ENCODE measurements at regions not wholly inside any gene's neighbourhood (a gene's known extent, or its start where the extent isn't known, plus 50 kb on each side); places are given as distances from the start of the nearest gene placed in this dataset.

DNA sequence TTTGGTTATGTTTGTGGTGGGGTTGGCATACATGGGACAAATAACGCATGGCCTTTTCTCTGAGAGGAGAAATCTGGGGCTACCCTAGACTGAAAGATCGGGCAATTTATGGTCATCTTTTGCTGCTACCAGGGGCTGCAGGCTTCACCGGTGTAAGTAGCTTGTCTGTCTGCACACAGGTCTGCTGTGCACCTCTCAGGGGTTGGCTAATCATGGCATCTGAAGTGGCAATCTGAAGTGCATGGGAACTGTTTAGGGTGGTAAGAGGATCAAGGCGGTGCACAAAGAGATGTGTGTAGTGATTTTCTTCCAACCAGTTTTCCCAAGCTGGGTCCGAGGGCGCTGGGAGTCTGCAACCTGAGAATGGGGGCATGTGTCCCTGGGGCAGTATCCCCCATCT is 141.3 kb downstream of the EMP1 start:
- DNase-seq (ENCODE audit: low read depth, low spot score) (no peak), FAIRE-seq (no peak), ATAC-seq (no peak)
- in situ Hi-C loops (cut with MboI): no loop called here
- Histone ChIP-seq H3K4me2 (ENCODE audit: control insufficient read depth, insufficient read depth) (no peak overlapping the region), H3K4me3 (no peak overlapping the region), H3K4me1 (ENCODE audit: control insufficient read depth, insufficient read depth, low read length) (no peaks in the 10 kb centered on the region), H2AFZ (ENCODE audit: control insufficient read depth, low read depth, low read length) (no peak overlapping the region), H4K20me1 (ENCODE audit: control insufficient read depth, insufficient read depth) (no peaks in the 10 kb centered on the region), H3K79me2 (ENCODE audit: control insufficient read depth, insufficient read depth, low read length) (no peaks in the 10 kb centered on the region), H3K27me3 (replicated peaks in 1 of 2; ENCODE audit: control insufficient read depth in 2 of 2, insufficient read depth in 2 of 2, low read length in 1 of 2) (no peaks in the 10 kb centered on the region; a peak in 1 of 4 replicates), H3K9ac (ENCODE audit: control insufficient read depth, insufficient read depth, low read length) (no peak overlapping the region), H3K9me3 (replicated peaks; ENCODE audit: control insufficient read depth, insufficient read depth, low read length) (no peaks in the 10 kb centered on the region), H3K27ac (ENCODE audit: control insufficient read depth, insufficient read depth) (no peak overlapping the region), H3K36me3 (ENCODE audit: control insufficient read depth in 2 of 2, insufficient read depth in 2 of 2, low read length in 1 of 2) (no peaks in the 10 kb centered on the region)
- 27% methylated on average over 6 of the region's 6 CpGs for WGBS (ENCODE audit: insufficient coverage, insufficient replicate concordance, low lambda C conversion rate, missing lambda C conversion rate)
- ChIA-PET SMC1A (ENCODE audit: uncharacterized antibody, unreplicated experiment) (interaction anchor here (0.9 kb wide), 1 partner anchor 8 kb away, joined by 5 read pairs; no protein-coding TSS in a partner anchor), CTCF (no interaction called here), RAD21 (ENCODE audit: unreplicated experiment) (no interaction called here), POLR2A (no interaction called here)
- intact Hi-C loops (cut with micrococcal nuclease; ENCODE audit: unreplicated experiment): no loop called here
- no TSS peak for BruUV-seq (replicated peaks)
- TF ChIP-seq YBX1 (IDR thresholded peaks at IDR 0.05) (no peak), KLF5 (IDR thresholded peaks at IDR 0.05; ENCODE audit: partially characterized antibody) (no peak), EED (IDR thresholded peaks at IDR 0.05; ENCODE audit: low read depth) (no peak), CREB1 (IDR thresholded peaks at IDR 0.05; ENCODE audit: low read depth) (no peak), ASH2L (IDR thresholded peaks at IDR 0.05; ENCODE audit: borderline replicate concordance, low read depth) (no peak), NFXL1 (IDR thresholded peaks at IDR 0.05; ENCODE audit: borderline replicate concordance) (no peak), SUPT20H (IDR thresholded peaks at IDR 0.05; ENCODE audit: borderline replicate concordance, control insufficient read depth, low read depth, low read length) (no peak), POU2F2 (IDR thresholded peaks at IDR 0.05; ENCODE audit: borderline replicate concordance, low read depth, low read length) (no peak), EZH2 (IDR thresholded peaks at IDR 0.05; ENCODE audit: borderline replicate concordance, control insufficient read depth, low read depth, low read length) (no peak), RAD51 (IDR thresholded peaks at IDR 0.05) (no peak), NFIC (IDR thresholded peaks at IDR 0.05; ENCODE audit: low read depth, low read length) (no peak), STAT1 (conservative IDR thresholded peaks at IDR 0.05) (no peak)
- TF ChIP-seq, protein P1, sequence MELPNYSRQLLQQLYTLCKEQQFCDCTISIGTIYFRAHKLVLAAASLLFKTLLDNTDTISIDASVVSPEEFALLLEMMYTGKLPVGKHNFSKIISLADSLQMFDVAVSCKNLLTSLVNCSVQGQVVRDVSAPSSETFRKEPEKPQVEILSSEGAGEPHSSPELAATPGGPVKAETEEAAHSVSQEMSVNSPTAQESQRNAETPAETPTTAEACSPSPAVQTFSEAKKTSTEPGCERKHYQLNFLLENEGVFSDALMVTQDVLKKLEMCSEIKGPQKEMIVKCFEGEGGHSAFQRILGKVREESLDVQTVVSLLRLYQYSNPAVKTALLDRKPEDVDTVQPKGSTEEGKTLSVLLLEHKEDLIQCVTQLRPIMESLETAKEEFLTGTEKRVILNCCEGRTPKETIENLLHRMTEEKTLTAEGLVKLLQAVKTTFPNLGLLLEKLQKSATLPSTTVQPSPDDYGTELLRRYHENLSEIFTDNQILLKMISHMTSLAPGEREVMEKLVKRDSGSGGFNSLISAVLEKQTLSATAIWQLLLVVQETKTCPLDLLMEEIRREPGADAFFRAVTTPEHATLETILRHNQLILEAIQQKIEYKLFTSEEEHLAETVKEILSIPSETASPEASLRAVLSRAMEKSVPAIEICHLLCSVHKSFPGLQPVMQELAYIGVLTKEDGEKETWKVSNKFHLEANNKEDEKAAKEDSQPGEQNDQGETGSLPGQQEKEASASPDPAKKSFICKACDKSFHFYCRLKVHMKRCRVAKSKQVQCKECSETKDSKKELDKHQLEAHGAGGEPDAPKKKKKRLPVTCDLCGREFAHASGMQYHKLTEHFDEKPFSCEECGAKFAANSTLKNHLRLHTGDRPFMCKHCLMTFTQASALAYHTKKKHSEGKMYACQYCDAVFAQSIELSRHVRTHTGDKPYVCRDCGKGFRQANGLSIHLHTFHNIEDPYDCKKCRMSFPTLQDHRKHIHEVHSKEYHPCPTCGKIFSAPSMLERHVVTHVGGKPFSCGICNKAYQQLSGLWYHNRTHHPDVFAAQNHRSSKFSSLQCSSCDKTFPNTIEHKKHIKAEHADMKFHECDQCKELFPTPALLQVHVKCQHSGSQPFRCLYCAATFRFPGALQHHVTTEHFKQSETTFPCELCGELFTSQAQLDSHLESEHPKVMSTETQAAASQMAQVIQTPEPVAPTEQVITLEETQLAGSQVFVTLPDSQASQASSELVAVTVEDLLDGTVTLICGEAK (IDR thresholded peaks at IDR 0.05; ENCODE audit: borderline replicate concordance): no peak
- TF ChIP-seq, protein P2, sequence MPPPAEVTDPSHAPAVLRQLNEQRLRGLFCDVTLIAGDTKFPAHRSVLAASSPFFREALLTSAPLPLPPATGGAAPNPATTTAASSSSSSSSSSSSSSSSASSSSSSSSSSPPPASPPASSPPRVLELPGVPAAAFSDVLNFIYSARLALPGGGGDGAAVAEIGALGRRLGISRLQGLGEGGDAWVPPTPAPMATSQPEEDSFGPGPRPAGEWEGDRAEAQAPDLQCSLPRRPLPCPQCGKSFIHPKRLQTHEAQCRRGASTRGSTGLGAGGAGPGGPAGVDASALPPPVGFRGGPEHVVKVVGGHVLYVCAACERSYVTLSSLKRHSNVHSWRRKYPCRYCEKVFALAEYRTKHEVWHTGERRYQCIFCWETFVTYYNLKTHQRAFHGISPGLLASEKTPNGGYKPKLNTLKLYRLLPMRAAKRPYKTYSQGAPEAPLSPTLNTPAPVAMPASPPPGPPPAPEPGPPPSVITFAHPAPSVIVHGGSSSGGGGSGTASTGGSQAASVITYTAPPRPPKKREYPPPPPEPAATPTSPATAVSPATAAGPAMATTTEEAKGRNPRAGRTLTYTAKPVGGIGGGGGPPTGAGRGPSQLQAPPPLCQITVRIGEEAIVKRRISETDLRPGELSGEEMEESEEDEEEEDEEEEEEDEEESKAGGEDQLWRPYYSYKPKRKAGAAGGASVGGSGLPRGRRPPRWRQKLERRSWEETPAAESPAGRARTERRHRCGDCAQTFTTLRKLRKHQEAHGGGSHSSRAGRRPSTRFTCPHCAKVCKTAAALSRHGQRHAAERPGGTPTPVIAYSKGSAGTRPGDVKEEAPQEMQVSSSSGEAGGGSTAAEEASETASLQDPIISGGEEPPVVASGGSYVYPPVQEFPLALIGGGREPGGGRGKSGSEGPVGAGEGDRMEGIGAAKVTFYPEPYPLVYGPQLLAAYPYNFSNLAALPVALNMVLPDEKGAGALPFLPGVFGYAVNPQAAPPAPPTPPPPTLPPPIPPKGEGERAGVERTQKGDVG (CRISPR knock-in tag; IDR thresholded peaks at IDR 0.05): no peak
- TF ChIP-seq, protein P3, sequence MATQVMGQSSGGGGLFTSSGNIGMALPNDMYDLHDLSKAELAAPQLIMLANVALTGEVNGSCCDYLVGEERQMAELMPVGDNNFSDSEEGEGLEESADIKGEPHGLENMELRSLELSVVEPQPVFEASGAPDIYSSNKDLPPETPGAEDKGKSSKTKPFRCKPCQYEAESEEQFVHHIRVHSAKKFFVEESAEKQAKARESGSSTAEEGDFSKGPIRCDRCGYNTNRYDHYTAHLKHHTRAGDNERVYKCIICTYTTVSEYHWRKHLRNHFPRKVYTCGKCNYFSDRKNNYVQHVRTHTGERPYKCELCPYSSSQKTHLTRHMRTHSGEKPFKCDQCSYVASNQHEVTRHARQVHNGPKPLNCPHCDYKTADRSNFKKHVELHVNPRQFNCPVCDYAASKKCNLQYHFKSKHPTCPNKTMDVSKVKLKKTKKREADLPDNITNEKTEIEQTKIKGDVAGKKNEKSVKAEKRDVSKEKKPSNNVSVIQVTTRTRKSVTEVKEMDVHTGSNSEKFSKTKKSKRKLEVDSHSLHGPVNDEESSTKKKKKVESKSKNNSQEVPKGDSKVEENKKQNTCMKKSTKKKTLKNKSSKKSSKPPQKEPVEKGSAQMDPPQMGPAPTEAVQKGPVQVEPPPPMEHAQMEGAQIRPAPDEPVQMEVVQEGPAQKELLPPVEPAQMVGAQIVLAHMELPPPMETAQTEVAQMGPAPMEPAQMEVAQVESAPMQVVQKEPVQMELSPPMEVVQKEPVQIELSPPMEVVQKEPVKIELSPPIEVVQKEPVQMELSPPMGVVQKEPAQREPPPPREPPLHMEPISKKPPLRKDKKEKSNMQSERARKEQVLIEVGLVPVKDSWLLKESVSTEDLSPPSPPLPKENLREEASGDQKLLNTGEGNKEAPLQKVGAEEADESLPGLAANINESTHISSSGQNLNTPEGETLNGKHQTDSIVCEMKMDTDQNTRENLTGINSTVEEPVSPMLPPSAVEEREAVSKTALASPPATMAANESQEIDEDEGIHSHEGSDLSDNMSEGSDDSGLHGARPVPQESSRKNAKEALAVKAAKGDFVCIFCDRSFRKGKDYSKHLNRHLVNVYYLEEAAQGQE (IDR thresholded peaks at IDR 0.05; ENCODE audit: low read depth, low read length): no peak

All from GM12878 (cell line).